RPMI7951 (cell line): ENCODE measurements at regions not wholly inside any gene's neighbourhood (a gene's known extent, or its start where the extent isn't known, plus 50 kb on each side); places are given as distances from the start of the nearest gene placed in this dataset.

Source experiments
- DNase-seq: peaks from one replicate; pipeline ENCODE4 v3.0.0-alpha.2; 2012; ENCODE audit warnings: low read depth

GRCh38 chr17:77647531-77647930 lies 311.0 kb upstream of the TNRC6C start:
- no peak for DNase-seq

GRCh38 chr17:77649717-77650211 lies 308.7 kb upstream of the TNRC6C start:
- peak; percentile 66 for DNase-seq

GRCh38 chr17:77651988-77652387 lies 306.5 kb upstream of the TNRC6C start:
- DNase-seq: no peak

- no peak for DNase-seq
These were observed 304.2 kb upstream of the TNRC6C start for GRCh38 chr17:77654296-77654695.

GRCh38 chr17:77654850-77655249 lies 303.7 kb upstream of the TNRC6C start:
- DNase-seq: no peak

- no peak for DNase-seq
These were observed 302.4 kb upstream of the TNRC6C start for GRCh38 chr17:77656054-77656453.

- DNase-seq: no peak
These were observed 300.7 kb upstream of the TNRC6C start for GRCh38 chr17:77657839-77658238.

- DNase-seq: no peak
These were observed 298.0 kb upstream of the TNRC6C start for GRCh38 chr17:77660524-77660923.

GRCh38 chr17:77662833-77663232 lies 295.7 kb upstream of the TNRC6C start:
- no peak for DNase-seq

- DNase-seq: no peak
These were observed 294.3 kb upstream of the TNRC6C start for GRCh38 chr17:77664097-77664729.

- no peak for DNase-seq
These were observed 292.7 kb upstream of the TNRC6C start for GRCh38 chr17:77665833-77666232.

GRCh38 chr17:77666462-77666861 lies 292.0 kb upstream of the TNRC6C start:
- no peak for DNase-seq

- DNase-seq: no peak
These were observed 291.6 kb upstream of the TNRC6C start for GRCh38 chr17:77666881-77667395.

- DNase-seq: no peak
These were observed 291.0 kb upstream of the TNRC6C start for GRCh38 chr17:77667478-77667877.

GRCh38 chr17:77668518-77668917 lies 290.0 kb upstream of the TNRC6C start:
- DNase-seq: no peak

GRCh38 chr17:77670173-77670572 lies 288.3 kb upstream of the TNRC6C start:
- no peak for DNase-seq

GRCh38 chr17:77674358-77674757 lies 284.1 kb upstream of the TNRC6C start:
- no peak for DNase-seq

- DNase-seq: no peak
These were observed 283.1 kb upstream of the TNRC6C start for GRCh38 chr17:77675411-77675810.

GRCh38 chr17:77675816-77676215 lies 282.7 kb upstream of the TNRC6C start:
- DNase-seq: no peak

GRCh38 chr17:77676237-77676661 lies 282.3 kb upstream of the TNRC6C start:
- no peak for DNase-seq

GRCh38 chr17:77677211-77677610 lies 281.3 kb upstream of the TNRC6C start:
- DNase-seq: no peak

GRCh38 chr17:77677630-77678029 lies 280.9 kb upstream of the TNRC6C start:
- DNase-seq: no peak

GRCh38 chr17:77679589-77679988 lies 278.9 kb upstream of the TNRC6C start:
- no peak for DNase-seq

GRCh38 chr17:77681861-77682260 lies 276.6 kb upstream of the TNRC6C start:
- peak; percentile 26 for DNase-seq
